ENCODE measurements at regions not wholly inside any gene's neighbourhood (a gene's known extent, or its start where the extent isn't known, plus 50 kb on each side); places are given as distances from the start of the nearest gene placed in this dataset.

DNA sequence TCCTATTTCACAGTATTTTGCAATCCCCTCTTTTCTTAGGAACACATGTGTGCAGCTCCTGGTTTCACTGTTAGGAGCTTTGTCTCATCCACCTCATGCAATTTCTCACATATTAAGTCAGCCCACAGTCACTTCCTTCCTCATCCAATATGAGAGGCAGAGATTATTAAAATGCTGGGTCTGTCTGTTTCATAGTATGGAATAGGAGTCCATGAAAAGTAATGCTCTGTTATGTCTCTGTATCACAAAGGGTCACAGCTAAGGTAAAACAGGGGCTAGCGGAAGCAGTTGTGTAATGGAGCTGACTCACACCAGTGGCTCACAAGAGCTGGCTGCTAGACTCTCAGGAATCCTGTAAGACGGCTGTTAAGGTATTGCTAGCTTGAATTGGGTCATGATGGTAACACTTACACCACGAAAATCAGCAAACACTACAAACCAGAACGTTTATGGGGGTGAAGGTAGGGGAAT lies 216.5 kb downstream of the EFNB2 start:
- Histone ChIP-seq H3K36me3 (replicated peaks in 1 of 2; ENCODE audit: control insufficient read depth in 2 of 2, insufficient read depth in 2 of 2, low read length in 2 of 2) (no peaks in the 10 kb centered on the region), H3K14ac (ENCODE audit: low read length) (no peak overlapping the region), H3K79me1 (ENCODE audit: low read depth, low read length) (no peaks in the 10 kb centered on the region), H2BK12ac (ENCODE audit: low read length) (no peak overlapping the region), H3K4me3 (ENCODE audit: low read length in 2 of 2) (no peak overlapping the region), H3K27me3 (ENCODE audit: control insufficient read depth in 3 of 3, insufficient read depth in 3 of 3, low read depth in 1 of 3, low read length in 3 of 3) (no peaks in the 10 kb centered on the region), H3K18ac (ENCODE audit: low read length) (no peak overlapping the region), H2AFZ (ENCODE audit: low read length) (peak overlapping the region; percentile 23), H2AK5ac (ENCODE audit: low read depth, low read length) (no peak overlapping the region), H4K91ac (ENCODE audit: low read depth, low read length, poor library complexity) (no peak overlapping the region), H4K8ac (ENCODE audit: low read depth, low read length) (no peak overlapping the region), H3K27ac (replicated peaks; ENCODE audit: low read length) (no peak overlapping the region), H2BK120ac (ENCODE audit: low read depth, low read length) (no peak overlapping the region), H3K9ac (ENCODE audit: low read depth, low read length, poor library complexity) (no peak overlapping the region), H3K23ac (ENCODE audit: low read depth, low read length, poor library complexity) (no peak overlapping the region), H2BK5ac (ENCODE audit: low read length) (no peak overlapping the region), H2BK15ac (ENCODE audit: low read length) (no peak overlapping the region), H3K9me3 (replicated peaks in 1 of 2; ENCODE audit: control insufficient read depth in 2 of 2, insufficient read depth in 1 of 2, low read depth in 1 of 2, low read length in 2 of 2) (peaks cover 10 to 23% of the 10 kb centered on the region in 2 donors), H3K4ac (ENCODE audit: low read length) (no peak overlapping the region), H3K4me2 (ENCODE audit: insufficient read depth, low read length, poor library complexity, severe bottlenecking) (no peak overlapping the region), H3K4me1 (ENCODE audit: control insufficient read depth in 2 of 2, insufficient read depth in 1 of 2, low read depth in 1 of 2, low read length in 2 of 2) (no peaks in the 10 kb centered on the region)
- no peak for DNase-seq (ENCODE audit: low spot score)
- no CpG with 5 or more reads among the region's 4 CpGs for WGBS, 2 donors (ENCODE audit: extremely low coverage in 2 of 2, insufficient read length in 2 of 2, insufficient replicate concordance in 1 of 2)

DNA sequence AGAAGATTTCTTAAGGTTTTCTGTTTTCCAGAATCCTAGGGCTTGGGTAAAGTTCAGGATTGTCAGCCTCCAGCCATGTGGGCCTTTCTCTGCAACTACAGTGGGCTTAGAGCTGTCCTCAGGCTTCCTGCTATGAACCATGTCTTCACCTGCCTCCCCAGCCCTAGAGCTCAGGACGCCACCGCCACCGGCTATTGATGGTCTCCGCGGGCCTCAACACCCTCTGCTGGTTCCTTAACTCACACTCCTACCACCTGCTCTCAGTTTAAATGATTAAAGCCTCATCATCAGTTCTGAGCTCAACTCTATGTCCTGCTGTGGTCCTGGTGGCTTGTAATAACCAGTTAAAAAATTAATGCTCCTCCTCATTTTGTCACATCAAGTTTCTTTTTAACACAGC lies 221.0 kb downstream of the EFNB2 start:
- Histone ChIP-seq H3K4me1 (ENCODE audit: control insufficient read depth in 2 of 2, insufficient read depth in 1 of 2, low read depth in 1 of 2, low read length in 2 of 2) (no peaks in the 10 kb centered on the region), H3K18ac (ENCODE audit: low read length) (no peak overlapping the region), H2BK12ac (ENCODE audit: low read length) (no peak overlapping the region), H3K9ac (ENCODE audit: low read depth, low read length, poor library complexity) (no peak overlapping the region), H3K14ac (ENCODE audit: low read length) (no peak overlapping the region), H3K9me3 (replicated peaks in 1 of 2; ENCODE audit: control insufficient read depth in 2 of 2, insufficient read depth in 1 of 2, low read depth in 1 of 2, low read length in 2 of 2) (no peaks in the 10 kb centered on the region), H3K4me3 (ENCODE audit: low read length in 2 of 2) (no peak overlapping the region), H4K91ac (ENCODE audit: low read depth, low read length, poor library complexity) (no peak overlapping the region), H3K36me3 (replicated peaks in 1 of 2; ENCODE audit: control insufficient read depth in 2 of 2, insufficient read depth in 2 of 2, low read length in 2 of 2) (no peaks in the 10 kb centered on the region), H4K8ac (ENCODE audit: low read depth, low read length) (no peak overlapping the region), H3K27ac (replicated peaks; ENCODE audit: low read length) (no peak overlapping the region), H2AFZ (ENCODE audit: low read length) (no peak overlapping the region), H2BK15ac (ENCODE audit: low read length) (no peak overlapping the region), H2BK5ac (ENCODE audit: low read length) (no peak overlapping the region), H3K4ac (ENCODE audit: low read length) (no peak overlapping the region), H3K23ac (ENCODE audit: low read depth, low read length, poor library complexity) (no peak overlapping the region), H2BK120ac (ENCODE audit: low read depth, low read length) (no peak overlapping the region), H3K4me2 (ENCODE audit: insufficient read depth, low read length, poor library complexity, severe bottlenecking) (no peak overlapping the region), H2AK5ac (ENCODE audit: low read depth, low read length) (no peak overlapping the region), H3K27me3 (ENCODE audit: control insufficient read depth in 3 of 3, insufficient read depth in 3 of 3, low read depth in 1 of 3, low read length in 3 of 3) (no peaks in the 10 kb centered on the region), H3K79me1 (ENCODE audit: low read depth, low read length) (no peaks in the 10 kb centered on the region)
- WGBS, 2 donors (ENCODE audit: extremely low coverage in 2 of 2, insufficient read length in 2 of 2, insufficient replicate concordance in 1 of 2) = no CpG with 5 or more reads among the region's 5 CpGs
- DNase-seq (ENCODE audit: low spot score) = no peak

GRCh38 chr13:106311004-106311403 lies 224.5 kb downstream of the EFNB2 start:
- H2BK12ac ChIP-seq (ENCODE audit: low read length) = no peak overlapping the region
- no CpG with 5 or more reads among the region's 9 CpGs for WGBS, 2 donors (ENCODE audit: extremely low coverage in 2 of 2, insufficient read length in 2 of 2, insufficient replicate concordance in 1 of 2)

GRCh38 chr13:106310291-106310865 lies 225.1 kb downstream of the EFNB2 start:
- H2AK5ac ChIP-seq (ENCODE audit: low read depth, low read length) = no peak overlapping the region
- no CpG with 5 or more reads among the region's 1 CpG for WGBS, 2 donors (ENCODE audit: extremely low coverage in 2 of 2, insufficient read length in 2 of 2, insufficient replicate concordance in 1 of 2)
- H4K8ac ChIP-seq (ENCODE audit: low read depth, low read length) = no peak overlapping the region
- no peak overlapping the region for H3K4me3 ChIP-seq (ENCODE audit: low read length in 2 of 2)
- no peaks in the 10 kb centered on the region for H3K4me1 ChIP-seq (ENCODE audit: control insufficient read depth in 2 of 2, insufficient read depth in 1 of 2, low read depth in 1 of 2, low read length in 2 of 2)
- H3K14ac ChIP-seq (ENCODE audit: low read length) = no peak overlapping the region
- no peak for DNase-seq (ENCODE audit: low spot score)
- H2BK15ac ChIP-seq (ENCODE audit: low read length) = no peak overlapping the region
- no peaks in the 10 kb centered on the region for H3K36me3 ChIP-seq (replicated peaks in 1 of 2; ENCODE audit: control insufficient read depth in 2 of 2, insufficient read depth in 2 of 2, low read length in 2 of 2)
- H3K27me3 ChIP-seq (ENCODE audit: control insufficient read depth in 3 of 3, insufficient read depth in 3 of 3, low read depth in 1 of 3, low read length in 3 of 3) = no peaks in the 10 kb centered on the region
- H4K91ac ChIP-seq (ENCODE audit: low read depth, low read length, poor library complexity) = no peak overlapping the region
- no peak overlapping the region for H3K4me2 ChIP-seq (ENCODE audit: insufficient read depth, low read length, poor library complexity, severe bottlenecking)
- H3K79me1 ChIP-seq (ENCODE audit: low read depth, low read length) = no peaks in the 10 kb centered on the region
- no peak overlapping the region for H3K18ac ChIP-seq (ENCODE audit: low read length)
- no peak overlapping the region for H2AFZ ChIP-seq (ENCODE audit: low read length)
- no peak overlapping the region for H2BK5ac ChIP-seq (ENCODE audit: low read length)
- H3K4ac ChIP-seq (ENCODE audit: low read length) = no peak overlapping the region
- no peak overlapping the region for H2BK12ac ChIP-seq (ENCODE audit: low read length)
- H2BK120ac ChIP-seq (ENCODE audit: low read depth, low read length) = no peak overlapping the region
- H3K9me3 ChIP-seq (replicated peaks in 1 of 2; ENCODE audit: control insufficient read depth in 2 of 2, insufficient read depth in 1 of 2, low read depth in 1 of 2, low read length in 2 of 2) = peaks cover 0 to 3% of the 10 kb centered on the region in 2 donors
- no peak overlapping the region for H3K23ac ChIP-seq (ENCODE audit: low read depth, low read length, poor library complexity)
- H3K9ac ChIP-seq (ENCODE audit: low read depth, low read length, poor library complexity) = no peak overlapping the region
- no peak overlapping the region for H3K27ac ChIP-seq (replicated peaks; ENCODE audit: low read length)

More at GRCh38 chr13:106311004-106311403, 224.5 kb downstream of the EFNB2 start:
- Histone ChIP-seq H3K9me3 (replicated peaks in 1 of 2; ENCODE audit: control insufficient read depth in 2 of 2, insufficient read depth in 1 of 2, low read depth in 1 of 2, low read length in 2 of 2) (no peaks in the 10 kb centered on the region), H3K79me1 (ENCODE audit: low read depth, low read length) (no peaks in the 10 kb centered on the region), H4K8ac (ENCODE audit: low read depth, low read length) (no peak overlapping the region), H2BK120ac (ENCODE audit: low read depth, low read length) (no peak overlapping the region), H2BK15ac (ENCODE audit: low read length) (no peak overlapping the region), H3K18ac (ENCODE audit: low read length) (no peak overlapping the region), H4K91ac (ENCODE audit: low read depth, low read length, poor library complexity) (no peak overlapping the region), H3K9ac (ENCODE audit: low read depth, low read length, poor library complexity) (no peak overlapping the region), H3K4me2 (ENCODE audit: insufficient read depth, low read length, poor library complexity, severe bottlenecking) (no peak overlapping the region), H3K36me3 (replicated peaks in 1 of 2; ENCODE audit: control insufficient read depth in 2 of 2, insufficient read depth in 2 of 2, low read length in 2 of 2) (no peaks in the 10 kb centered on the region), H2BK5ac (ENCODE audit: low read length) (no peak overlapping the region), H3K4ac (ENCODE audit: low read length) (no peak overlapping the region), H3K14ac (ENCODE audit: low read length) (no peak overlapping the region), H3K23ac (ENCODE audit: low read depth, low read length, poor library complexity) (no peak overlapping the region), H3K27me3 (ENCODE audit: control insufficient read depth in 3 of 3, insufficient read depth in 3 of 3, low read depth in 1 of 3, low read length in 3 of 3) (no peaks in the 10 kb centered on the region), H2AK5ac (ENCODE audit: low read depth, low read length) (no peak overlapping the region), H3K4me3 (ENCODE audit: low read length in 2 of 2) (no peak overlapping the region), H2AFZ (ENCODE audit: low read length) (no peak overlapping the region), H3K27ac (replicated peaks; ENCODE audit: low read length) (no peak overlapping the region), H3K4me1 (ENCODE audit: control insufficient read depth in 2 of 2, insufficient read depth in 1 of 2, low read depth in 1 of 2, low read length in 2 of 2) (no peaks in the 10 kb centered on the region)
- DNase-seq (ENCODE audit: low spot score) = no peak

Data from neuronal stem cell (in vitro differentiated cells).